Fibroblast of upper back skin (primary cell): ENCODE measurements at regions not wholly inside any gene's neighbourhood (a gene's known extent, or its start where the extent isn't known, plus 50 kb on each side); places are given as distances from the start of the nearest gene placed in this dataset.
"Not testable (repeated sequence)": the region's sequence is repeated elsewhere in the genome, so short reads cannot be mapped to it uniquely, and the experiment has no call there.

Source experiments
- DNase-seq: peaks from one replicate; pipeline ENCODE4 v3.0.0-alpha.2; 2013

DNA sequence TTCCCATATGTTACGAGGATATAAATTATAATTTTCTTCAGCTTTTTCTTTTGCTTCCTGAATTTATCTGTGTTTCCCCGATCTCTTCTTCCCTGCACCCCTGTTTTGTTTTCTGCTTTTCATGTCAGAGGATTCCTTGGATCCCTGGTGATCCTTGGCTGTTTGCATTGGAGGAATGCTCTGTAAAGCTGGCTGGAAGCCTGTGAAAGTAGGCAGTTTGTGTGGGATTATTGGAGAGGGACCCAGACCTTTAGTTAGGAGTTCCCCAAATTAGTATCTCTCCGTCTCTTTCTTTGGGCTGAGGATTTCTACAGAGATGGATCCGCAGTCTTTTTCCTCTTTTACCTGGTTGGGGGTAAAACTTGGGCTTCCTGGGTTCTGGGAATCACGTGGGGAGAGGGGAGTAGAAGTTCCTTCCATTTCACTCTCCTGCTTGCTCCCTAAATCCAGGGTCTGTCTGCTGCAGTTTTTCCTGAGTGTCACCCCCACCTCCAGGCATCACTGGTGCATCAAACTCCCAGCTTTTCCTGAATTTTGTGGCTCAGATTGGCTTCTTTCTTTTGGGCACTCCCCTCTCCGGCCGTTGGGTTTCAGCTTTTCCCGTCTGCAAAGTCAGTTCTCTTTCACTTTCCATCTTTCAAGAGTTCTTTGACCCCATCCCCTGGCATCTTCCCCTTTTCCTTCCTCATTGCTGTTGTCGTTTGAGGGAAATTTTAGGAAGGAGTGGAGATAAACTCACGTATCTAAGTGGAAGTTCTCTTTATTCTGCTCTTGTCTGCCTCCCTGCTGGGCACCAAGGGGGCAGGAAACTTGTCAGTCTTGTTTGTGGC is 79.1 kb upstream of the ALX4 start:
- DNase-seq = no peak

DNA sequence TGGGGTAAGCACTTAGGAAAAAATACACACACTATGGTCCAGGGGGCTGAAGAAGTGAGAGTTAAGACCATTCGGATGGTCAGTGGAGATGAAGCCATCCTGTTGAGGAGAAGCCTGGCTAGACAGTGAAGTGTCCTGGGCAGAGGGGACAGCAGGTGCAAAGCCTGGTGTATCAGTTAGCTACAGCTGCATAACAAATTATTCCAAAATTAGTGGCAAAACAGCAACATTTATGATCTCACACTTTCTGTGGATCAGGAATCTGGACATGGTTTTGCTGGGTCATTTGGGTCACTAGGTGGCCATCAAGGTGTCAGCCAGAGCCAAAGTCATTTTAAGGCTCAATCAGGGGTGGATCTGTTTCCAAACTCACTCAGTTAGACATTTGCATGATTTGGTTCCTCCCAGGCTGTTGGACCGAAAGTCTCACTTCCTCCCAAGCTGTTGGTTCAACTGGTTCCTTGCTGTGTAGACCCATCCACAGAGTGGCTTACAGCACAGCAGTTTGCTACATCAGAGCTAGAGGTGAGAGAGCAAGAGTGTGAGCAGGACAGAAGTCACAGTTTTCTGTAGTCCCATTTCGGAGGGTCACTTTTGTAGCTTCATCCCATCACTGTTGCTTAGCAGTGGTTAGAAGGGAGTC is 80.1 kb upstream of the ALX4 start:
- no peak for DNase-seq

DNA sequence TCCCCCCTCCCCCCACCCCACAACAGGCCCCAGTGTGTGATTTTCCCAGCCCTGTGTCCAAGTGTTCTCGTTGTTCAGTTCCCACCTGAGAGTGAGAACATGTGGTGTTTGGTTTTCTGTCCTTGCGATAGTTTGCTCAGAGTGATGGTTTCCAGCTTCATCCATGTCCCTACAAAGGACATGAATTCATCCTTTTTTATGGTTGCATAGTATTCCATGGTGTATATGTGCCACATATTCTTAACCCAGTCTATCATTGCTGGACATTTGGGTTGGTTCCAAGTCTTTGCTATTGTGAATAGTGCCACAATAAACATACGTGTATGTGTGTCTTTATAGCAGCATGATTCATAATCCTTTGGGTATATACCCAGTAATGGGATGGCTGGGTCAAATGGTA is 81.1 kb upstream of the ALX4 start:
- not testable (repeated sequence) for DNase-seq

DNA sequence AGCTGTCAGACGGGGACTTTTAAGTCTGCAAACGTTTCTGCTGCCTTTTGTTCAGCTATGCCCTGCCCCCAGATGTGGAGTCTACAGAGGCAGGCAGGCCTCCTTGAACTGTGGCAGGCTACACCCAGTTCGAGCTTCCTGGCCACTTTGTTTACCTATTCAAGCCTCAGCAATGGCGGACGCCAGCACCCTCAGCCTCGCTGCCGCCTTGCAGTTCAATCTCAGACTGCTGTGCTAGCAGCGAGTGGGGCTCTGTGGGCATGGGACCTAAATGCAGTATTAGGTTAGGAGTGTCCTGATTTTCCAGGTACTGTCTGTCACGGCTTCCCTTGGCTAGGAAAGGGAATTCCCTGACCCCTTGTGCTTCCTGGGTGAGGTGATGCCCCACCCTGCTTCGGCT is 86.8 kb upstream of the ALX4 start:
- DNase-seq = not testable (repeated sequence)

DNA sequence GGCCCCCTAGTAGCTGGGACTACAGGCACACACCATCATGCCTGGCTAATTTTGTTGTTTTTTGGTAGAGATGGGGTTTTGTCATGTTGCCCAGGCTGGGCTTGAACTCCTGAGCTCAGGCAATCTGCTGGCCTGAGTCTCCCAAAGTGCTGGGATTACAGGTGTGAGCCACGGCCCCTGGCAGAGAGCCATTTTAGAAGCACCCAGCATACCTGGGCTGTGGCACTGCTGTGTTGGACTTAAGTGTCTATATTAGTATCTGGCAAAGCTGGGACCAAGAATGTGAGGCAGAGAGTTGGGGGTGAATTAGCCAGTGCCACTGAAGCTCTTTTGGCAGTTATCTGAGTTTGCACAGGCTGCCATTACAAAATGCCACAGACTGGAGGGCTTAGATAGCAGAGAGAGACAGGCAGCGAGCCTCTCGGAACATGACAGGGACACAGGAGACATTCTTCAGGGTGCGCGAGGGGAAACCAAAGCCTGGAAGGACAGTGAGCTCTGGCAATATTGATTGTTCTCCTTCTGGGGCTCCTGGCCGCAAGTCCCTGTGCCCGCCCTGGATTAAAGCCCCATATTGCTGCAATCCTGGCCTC is 87.7 kb upstream of the ALX4 start:
- DNase-seq = no peak

DNA sequence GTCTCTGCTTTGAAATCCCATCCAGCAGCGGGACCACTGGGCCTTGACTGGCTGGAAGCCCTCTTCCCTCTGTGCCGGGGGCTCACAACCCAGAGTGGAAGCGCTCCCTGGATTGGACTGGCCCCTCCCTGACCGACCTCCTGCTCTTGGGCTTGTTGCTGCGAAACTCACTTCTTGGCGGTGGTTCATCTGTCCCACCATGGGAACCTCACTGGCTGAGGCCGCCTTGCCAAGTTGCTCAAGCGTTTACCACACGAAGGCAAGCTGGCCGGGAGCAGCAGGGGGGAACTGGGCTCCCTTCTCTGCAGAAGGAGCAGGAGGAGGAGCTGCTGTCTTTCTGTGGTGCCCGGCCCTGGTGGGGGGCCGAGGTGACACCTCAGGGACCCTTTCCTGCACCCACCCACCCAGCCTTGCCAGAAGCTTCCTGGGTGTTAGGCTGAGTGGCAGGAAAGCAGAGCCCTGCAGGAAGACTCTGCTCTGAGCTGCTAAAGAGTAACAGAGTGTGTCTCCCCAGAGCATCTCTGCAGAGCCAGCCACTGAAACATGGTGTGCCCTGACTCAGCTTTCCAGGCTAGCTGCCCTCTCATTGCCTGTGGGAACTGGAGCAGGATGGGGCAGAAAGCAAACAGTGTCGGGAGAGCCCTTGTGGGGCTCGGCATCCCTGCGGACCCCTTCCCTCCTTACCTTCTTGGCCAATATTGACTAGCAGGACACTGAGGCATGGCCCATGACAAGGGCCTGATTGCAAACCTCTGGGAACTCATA is 88.5 kb upstream of the ALX4 start:
- no peak for DNase-seq

DNA sequence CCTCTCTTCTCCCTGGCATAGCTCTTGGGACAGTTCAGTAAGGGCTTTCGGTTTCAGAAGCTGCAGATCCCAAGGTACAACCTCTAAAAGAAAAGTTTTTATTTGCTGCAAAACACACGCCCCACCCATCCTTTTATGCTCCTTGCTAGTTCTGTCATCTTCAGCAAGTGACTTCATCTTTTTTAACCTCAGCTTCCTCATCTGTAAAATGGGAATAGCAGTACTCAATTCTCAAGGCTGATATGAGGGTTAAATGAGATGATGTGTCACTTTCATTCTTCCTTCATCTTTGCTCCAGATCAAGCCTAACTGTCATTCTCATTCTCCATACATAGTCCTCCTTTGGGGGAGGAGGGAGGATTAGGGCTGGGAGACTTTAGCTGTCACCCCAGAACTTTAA is 90.0 kb upstream of the ALX4 start:
- DNase-seq = no peak

DNA sequence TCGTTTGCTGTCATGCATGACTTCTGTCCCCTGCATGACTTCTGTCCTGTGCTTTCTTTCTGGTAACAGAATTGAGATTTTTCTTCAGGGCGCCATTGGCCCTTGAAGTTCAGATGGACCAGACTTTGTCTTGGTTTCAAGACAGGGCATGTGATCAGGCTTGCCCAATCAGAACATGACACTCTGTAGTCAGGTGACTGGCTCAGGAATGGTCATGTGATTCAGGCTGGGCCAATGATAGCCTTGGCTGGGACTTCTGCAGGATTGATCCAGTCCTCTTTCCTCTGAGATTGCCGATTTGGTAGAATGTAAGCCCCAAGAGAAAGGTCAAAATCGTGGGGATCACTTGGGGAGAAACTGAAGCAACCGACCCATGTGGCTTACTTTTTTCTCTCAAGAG is 90.5 kb upstream of the ALX4 start:
- no peak for DNase-seq

DNA sequence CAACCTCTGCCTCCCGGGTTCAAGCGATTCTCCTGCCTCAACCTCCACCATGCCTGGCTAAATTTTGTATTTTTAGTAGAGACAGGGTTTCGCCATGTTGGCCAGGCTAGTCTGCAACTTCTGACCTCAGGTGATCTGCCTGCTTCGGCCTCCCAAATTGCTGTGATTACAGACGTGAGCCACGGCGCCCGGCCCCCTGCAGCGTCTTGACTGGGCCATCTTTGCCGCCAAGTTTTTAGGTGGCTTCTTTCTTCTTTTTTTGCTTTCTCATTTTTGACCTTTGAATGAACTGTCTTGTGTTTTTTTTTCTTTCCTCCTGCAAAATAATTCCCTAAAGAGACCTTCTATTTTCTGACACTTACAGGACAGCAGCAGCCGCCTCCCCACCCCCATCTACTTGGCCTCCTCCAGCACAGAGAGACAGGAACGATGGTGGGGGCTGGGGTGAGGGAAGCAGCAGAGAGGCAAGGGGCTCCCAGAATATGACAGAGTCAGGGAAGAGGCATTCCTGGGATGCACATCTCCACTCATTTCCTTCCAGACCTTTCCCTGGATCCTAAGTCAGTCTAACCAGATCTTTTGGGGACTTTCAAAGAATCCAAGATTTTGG is 92.6 kb upstream of the ALX4 start:
- no peak for DNase-seq

DNA sequence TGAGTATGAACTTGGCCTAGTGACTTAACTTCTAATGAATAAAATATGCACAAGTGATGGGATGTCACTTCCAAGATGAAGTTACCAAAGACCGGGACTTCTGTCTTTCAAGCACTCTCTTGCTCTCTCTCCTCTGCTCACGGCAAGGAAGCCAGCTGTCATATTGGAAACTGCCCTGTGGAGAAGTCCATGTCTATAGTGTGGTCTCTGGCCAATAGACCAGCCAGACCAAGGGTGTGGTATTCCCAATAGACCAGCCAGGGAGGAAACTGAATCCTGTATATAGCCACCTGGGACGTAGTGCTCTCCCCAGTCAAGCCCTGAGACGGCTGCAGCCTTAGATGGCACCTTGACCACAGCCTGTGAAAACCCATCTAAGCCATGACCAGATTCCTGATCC is 93.2 kb upstream of the ALX4 start:
- no peak for DNase-seq

DNA sequence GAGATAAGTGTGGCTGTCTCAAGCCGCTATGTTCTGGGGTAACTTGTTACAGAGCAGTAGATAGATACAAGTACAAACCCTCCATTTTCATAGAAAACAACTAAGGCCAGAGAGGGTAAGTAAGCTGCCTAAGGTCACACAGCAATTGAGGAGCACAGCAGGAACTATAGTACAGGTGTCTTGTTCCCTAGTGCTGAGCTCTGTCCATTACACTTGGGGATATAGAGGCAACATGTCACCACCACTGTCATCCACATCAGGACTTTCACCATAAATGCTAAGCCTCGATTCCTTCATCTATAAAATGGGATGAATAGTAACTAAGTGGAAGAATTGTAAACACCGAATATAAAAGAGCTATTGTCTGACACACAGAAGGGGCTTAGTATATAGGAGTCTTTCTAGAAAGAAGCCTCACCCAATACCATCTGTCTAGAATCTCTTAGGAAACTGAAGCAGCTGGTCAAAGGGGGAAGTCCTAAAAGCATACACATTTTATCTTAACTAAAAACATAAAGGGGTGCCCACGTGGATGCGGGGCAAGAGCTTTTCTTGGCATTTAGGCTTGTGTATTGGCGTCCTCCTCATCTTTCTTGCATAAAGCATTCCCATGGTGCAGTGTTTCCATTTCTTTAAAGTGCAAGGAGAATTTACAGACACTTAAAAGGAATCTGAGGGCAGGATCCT is 93.8 kb upstream of the ALX4 start:
- no peak for DNase-seq

DNA sequence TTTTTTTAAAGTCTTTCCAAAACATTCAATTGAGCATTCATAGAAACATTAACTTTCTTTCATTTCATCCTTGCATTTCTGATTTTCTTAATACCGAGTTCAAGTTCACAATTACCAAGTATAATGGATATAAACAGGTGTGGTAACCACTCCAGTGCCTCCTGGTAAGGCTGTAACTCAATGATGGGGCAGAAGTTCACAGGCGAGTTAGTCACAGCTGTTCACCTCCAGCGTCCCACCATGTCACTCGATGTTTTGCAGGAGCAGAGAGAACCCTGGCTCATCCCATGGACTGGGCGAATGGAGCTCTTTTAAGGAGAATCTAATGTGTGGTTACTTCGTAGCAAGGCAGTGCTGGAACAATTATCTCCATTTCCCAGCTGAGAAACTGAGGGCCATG is 94.4 kb upstream of the ALX4 start:
- no peak for DNase-seq

DNA sequence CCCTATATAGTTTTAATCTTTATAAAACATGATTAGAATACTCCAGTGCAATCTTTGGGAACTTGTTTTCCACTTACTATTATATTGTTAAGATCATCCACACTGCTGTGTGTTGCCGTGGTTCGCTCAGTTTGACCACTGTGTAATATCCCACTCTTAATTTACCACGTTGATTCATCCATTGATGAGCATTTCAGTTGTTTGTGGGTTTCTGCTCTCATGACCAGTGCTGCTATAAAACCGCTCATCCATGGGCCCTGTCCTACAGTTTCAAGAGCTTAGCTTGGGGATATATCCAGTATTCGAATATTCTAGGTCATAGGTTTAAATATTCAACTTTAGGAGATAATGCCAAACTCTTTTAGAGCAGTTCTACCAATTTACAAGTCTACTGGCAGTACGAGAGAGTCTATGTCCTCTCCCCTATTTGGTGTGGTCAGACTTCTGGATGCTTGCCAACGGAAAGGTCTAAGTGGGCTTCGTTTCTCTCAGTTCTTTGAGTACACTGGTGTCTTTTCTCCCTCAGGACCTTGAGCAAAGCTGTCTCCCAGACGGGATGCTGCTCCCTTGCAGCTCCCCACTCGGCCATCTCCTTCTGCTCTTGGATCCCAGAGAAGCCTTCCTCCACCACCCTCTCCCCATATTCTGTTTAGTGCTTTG is 94.9 kb upstream of the ALX4 start:
- no peak for DNase-seq

DNA sequence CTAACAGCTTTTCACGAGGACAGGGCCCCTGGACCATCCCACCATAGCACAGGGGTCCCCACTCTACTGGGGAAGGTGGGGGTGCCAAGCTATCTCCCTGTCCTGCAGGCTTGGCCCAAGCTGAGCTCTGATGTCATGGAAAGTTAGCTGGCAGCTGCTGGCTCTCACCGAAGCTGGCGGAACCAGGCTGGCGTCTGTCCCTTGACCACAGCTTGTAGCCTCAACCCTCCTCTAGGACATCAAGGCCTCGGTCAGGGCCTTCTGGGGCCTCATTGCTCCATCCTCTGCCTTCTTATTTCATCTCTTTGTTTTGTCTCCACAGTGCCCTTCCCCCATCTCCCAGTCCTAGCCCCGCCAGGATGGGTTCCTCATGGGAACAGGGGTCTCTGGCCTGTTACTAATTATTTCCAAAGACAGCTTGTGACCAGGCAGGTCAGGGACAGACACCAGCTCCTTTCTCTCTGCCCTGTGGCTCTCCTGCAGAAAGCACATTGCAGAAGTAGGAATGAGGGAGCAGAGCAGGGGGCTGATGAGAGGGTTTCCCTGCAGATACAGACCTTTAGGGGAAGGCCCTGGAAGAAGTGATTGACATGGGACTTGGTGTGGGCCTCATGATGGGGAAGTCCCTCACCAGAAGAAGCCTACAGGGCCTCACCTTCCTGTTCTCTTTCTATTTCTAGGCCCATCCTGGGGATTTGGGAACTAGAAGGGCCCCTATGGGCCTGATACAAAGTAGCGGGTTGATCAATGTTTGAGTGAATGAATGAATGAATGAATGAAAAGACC is 97.5 kb upstream of the ALX4 start:
- no peak for DNase-seq

DNA sequence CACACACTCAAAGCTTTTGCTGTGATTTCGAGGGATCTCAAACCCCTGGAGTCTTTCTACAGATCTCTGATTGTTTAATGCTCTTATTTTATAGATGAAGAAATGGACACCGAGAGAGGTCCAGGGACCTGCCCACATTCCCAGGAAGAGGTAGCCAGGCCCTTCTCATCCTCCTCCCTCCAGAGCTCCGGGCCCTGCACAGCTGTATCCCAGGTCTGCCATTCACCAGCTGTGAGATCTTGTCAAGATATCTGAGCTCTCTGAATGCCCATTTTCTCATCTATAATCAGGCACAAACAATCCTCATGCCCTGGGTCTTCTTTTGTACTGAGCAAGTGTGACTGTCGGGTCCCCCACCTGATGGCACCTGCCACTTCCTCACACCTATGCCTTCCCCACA is 98.2 kb upstream of the ALX4 start:
- no peak for DNase-seq

DNA sequence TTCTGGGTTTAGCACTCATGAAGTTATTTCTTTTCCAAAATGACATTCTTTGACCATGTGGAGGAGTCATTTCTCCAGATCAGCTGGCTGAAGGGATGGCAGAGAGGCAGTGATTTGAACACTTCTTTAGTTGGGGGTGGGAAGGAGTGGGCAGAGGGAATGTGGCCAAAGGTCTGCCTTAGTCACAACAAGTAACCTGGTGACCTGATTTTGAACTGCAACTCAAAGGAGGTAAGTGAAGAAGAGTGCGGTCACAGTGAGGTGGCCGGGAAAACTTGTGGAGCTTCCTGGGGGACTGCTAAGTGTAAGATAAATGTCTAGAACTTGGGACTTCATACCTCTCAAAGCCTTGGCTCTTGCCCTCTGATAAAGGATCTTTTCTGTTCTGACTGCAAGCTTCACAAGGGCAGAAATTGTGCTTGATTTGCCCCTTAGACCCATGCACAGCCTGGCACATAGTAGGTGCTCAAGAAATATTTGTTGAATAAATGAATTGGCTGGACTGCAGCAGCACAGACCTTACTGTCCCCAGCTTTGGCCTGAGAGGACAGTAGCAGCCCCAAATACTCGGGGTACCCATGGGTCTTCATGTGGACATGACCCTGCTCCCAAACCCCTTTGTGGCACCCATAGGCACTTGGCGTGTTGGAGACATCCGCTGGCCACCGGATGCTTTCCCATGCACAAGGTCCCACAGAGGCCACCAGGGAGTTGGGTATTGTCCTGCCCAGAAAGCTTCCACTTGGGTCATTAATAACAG is 99.0 kb upstream of the ALX4 start:
- DNase-seq = no peak

DNA sequence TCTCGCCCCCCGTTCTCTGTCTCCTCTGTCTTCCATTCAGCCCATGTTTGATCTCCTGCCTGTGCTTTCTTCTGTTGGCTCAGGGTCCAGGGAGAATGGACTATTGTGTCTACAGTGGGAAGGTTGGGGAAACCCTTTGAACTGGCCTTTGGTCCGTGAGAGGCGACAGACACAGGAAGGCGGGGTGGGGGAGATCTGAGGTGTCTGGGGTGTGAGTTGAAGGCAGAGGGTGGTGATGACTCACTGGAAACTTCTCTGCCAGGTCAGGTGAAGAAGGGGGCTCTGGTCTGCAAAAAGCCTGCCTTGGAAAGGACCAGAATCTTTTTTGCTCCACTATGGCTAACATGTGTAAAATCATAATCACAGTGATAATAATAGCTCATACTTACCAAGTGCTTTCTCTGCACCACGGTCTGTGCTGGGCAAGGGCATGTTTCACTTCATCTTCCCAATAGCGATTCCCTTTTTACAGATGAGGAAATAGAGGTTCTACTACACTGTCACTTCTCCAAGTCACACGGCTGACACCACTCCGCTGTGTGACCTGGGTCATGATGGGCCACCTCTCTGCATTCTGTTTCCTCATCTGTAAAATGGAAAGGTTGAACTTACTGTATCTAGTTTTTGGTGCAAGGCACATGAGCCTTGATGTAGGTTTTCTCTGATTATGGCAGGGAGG is 99.8 kb upstream of the ALX4 start:
- DNase-seq = no peak

DNA sequence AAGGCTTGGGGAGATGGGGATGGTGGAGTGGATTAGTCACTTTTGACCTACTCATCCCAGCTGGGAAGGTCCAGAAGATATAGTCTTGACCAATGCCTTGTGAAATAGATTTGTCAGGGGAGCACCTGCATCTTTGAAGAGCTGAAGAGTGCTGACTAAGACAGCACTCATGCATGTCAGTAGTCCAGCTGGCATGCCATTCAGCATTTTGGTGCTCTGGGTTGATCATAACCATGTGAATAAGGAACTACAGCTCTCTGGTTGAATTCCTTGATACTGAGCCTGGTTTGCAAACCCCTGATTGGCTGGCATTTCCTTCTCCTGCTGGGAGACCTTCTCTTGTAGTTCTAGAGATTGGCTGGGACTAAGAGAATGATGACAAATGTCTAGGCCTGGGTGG is 106.8 kb upstream of the ALX4 start:
- DNase-seq = no peak

DNA sequence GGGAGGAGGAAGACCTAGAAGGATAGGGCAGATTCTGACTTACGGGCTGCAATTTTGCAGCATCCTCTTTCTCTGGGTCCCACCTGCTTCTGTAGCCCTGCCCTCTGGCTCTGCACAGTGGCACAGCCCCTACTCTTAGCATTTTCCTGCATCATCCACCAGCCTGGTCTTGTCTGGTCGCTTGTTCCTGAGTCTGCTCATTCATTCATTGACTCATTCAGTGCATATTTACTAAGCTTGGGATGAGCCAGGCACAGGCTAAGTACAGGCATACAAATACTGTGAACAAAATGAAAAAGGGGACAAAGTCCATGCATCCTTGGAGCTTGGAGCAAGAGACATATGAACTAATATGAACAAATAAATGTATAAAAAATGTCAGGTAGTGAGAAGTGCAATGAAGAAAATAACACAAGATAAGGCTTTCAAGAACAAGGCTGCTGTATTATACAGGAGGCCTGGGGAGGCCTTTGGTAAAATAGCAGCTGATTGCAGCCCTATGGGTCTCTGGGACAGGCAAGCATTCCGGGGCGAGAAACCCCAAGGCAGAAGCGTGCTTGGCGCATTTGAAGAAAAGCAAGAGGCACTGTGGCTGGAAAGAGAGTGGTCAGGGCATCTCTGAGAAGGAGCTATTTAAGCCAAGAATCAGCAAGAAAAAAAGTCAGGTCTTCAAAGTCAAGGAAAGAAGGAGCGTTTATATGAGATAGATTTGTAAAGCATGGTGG is 108.0 kb upstream of the ALX4 start:
- no peak for DNase-seq
